ENCODE measurements at regions not wholly inside any gene's neighbourhood (a gene's known extent, or its start where the extent isn't known, plus 50 kb on each side); places are given as distances from the start of the nearest gene placed in this dataset.

- CTCF ChIA-PET: no interaction called here
Observed at GRCh38 chr12:67533159-67533558, 115.4 kb upstream of the DYRK2 start.

GRCh38 chr12:67534046-67534445 is 114.5 kb upstream of the DYRK2 start:
- ChIA-PET CTCF (no interaction called here), POLR2A (ENCODE audit: unreplicated experiment) (interaction anchor here (0.7 kb wide), 2 partner anchors 21 to 1498 kb away, joined by 3 to 4 read pairs; no protein-coding TSS in a partner anchor)
- no peaks in the 10 kb centered on the region for H3K9me2 ChIP-seq (ENCODE audit: insufficient read depth)
- H3K27ac ChIP-seq: no peak overlapping the region
- H3K4me3 ChIP-seq: no peak overlapping the region
- no peak for DNase-seq
- no peaks in the 10 kb centered on the region for H3K79me2 ChIP-seq (ENCODE audit: low read depth)
- H3F3A ChIP-seq (ENCODE audit: insufficient read depth, low read depth): no peaks in the 10 kb centered on the region
- H3K27me3 ChIP-seq (ENCODE audit: insufficient read depth, low read depth): no peaks in the 10 kb centered on the region
- BruUV-seq (replicated peaks): no TSS peak
- no peaks in the 10 kb centered on the region for H3K36me3 ChIP-seq (ENCODE audit: low read depth)
- TF ChIP-seq CTCF (conservative IDR thresholded peaks at IDR 0.05) (no peak), EZH2 (IDR thresholded peaks at IDR 0.05; ENCODE audit: low read depth) (no peak)
- no peaks in the 10 kb centered on the region for H4K20me1 ChIP-seq (ENCODE audit: insufficient read depth)
- H3K4me2 ChIP-seq: peak overlapping the region; percentile 35
- no peak overlapping the region for H2AFZ ChIP-seq
- intact Hi-C loops (cut with micrococcal nuclease; ENCODE audit: unreplicated experiment): loop anchor here (5.0 kb wide), 1 partner anchor 113 kb away; the partner anchor contains the start of gene DYRK2
- H3K9me3 ChIP-seq (ENCODE audit: insufficient read depth, low read depth): no peaks in the 10 kb centered on the region; the same call in 1 of the 2 replicates
- H3K4me1 ChIP-seq (replicated peaks; ENCODE audit: insufficient read depth): peaks cover 40% of the 10 kb centered on the region

More at GRCh38 chr12:67533159-67533558, 115.4 kb upstream of the DYRK2 start:
- Histone ChIP-seq H3K9me3 (ENCODE audit: insufficient read depth, low read depth) (no peaks in the 10 kb centered on the region; the same call in 1 of the 2 replicates), H3K4me1 (replicated peaks; ENCODE audit: insufficient read depth) (peaks cover 46% of the 10 kb centered on the region), H2AFZ (no peak overlapping the region), H3K4me2 (no peak overlapping the region), H4K20me1 (ENCODE audit: insufficient read depth) (no peaks in the 10 kb centered on the region), H3K9me2 (ENCODE audit: insufficient read depth) (no peaks in the 10 kb centered on the region), H3K27me3 (ENCODE audit: insufficient read depth, low read depth) (no peaks in the 10 kb centered on the region), H3K79me2 (ENCODE audit: low read depth) (no peaks in the 10 kb centered on the region), H3K27ac (no peak overlapping the region), H3K36me3 (ENCODE audit: low read depth) (no peaks in the 10 kb centered on the region), H3K4me3 (no peak overlapping the region), H3F3A (ENCODE audit: insufficient read depth, low read depth) (no peaks in the 10 kb centered on the region)
- no peak for DNase-seq
- intact Hi-C loops (cut with micrococcal nuclease; ENCODE audit: unreplicated experiment): loop anchor here (5.0 kb wide), 1 partner anchor 114 kb away; the partner anchor contains the start of gene DYRK2
- TF ChIP-seq EZH2 (IDR thresholded peaks at IDR 0.05; ENCODE audit: low read depth) (no peak), CTCF (conservative IDR thresholded peaks at IDR 0.05) (no peak)
- POLR2A ChIA-PET (ENCODE audit: unreplicated experiment): no interaction called here
- BruUV-seq (replicated peaks): no TSS peak

- H3K9me3 ChIP-seq (ENCODE audit: insufficient read depth, low read depth): no peaks in the 10 kb centered on the region; the same call in 1 of the 2 replicates
- no peaks in the 10 kb centered on the region for H3K36me3 ChIP-seq (ENCODE audit: low read depth)
- H3K4me3 ChIP-seq: no peak overlapping the region
- H3K4me2 ChIP-seq: peak overlapping the region; percentile 35
- intact Hi-C loops (cut with micrococcal nuclease; ENCODE audit: unreplicated experiment): loop anchor here (5.0 kb wide), 1 partner anchor 113 kb away; the partner anchor contains the start of gene DYRK2
- H3K27me3 ChIP-seq (ENCODE audit: insufficient read depth, low read depth): no peaks in the 10 kb centered on the region
- no peaks in the 10 kb centered on the region for H3K9me2 ChIP-seq (ENCODE audit: insufficient read depth)
- no peaks in the 10 kb centered on the region for H3K79me2 ChIP-seq (ENCODE audit: low read depth)
- H3F3A ChIP-seq (ENCODE audit: insufficient read depth, low read depth): no peaks in the 10 kb centered on the region
- ChIA-PET CTCF (no interaction called here), POLR2A (ENCODE audit: unreplicated experiment) (interaction anchor here (0.7 kb wide), 2 partner anchors 21 to 1498 kb away, joined by 3 to 4 read pairs; no protein-coding TSS in a partner anchor)
- DNase-seq: peak; percentile 21 to 44
- no TSS peak for BruUV-seq (replicated peaks)
- H4K20me1 ChIP-seq (ENCODE audit: insufficient read depth): no peaks in the 10 kb centered on the region
- no peak overlapping the region for H3K27ac ChIP-seq
- no peak overlapping the region for H2AFZ ChIP-seq
- peaks cover 33% of the 10 kb centered on the region for H3K4me1 ChIP-seq (replicated peaks; ENCODE audit: insufficient read depth)
- TF ChIP-seq CTCF (conservative IDR thresholded peaks at IDR 0.05) (no peak), EZH2 (IDR thresholded peaks at IDR 0.05; ENCODE audit: low read depth) (no peak)
Observed at GRCh38 chr12:67534681-67535080, 113.9 kb upstream of the DYRK2 start.
